Esophagus squamous epithelium (tissue), 5 donors: ENCODE measurements at regions not wholly inside any gene's neighbourhood (a gene's known extent, or its start where the extent isn't known, plus 50 kb on each side); places are given as distances from the start of the nearest gene placed in this dataset.

Experiments
- DNase-seq: peaks from one replicate; lab custom pipeline; 2025; lab: John Stamatoyannopoulos, UW
- H3K27ac ChIP-seq, 4 donors: fragments of 200-600 bp; sonication (generic); one replicate each; pipeline ENCODE4 v1.5.1; 2016 to 2019; ENCODE audit warnings: mild to moderate bottlenecking in 1 of 4
- H3K27me3 ChIP-seq, 4 donors: fragments of 200-600 bp; sonication (generic); 1 replicate in 3 of 4; 2 replicates in 1 of 4; pipeline versions ENCODE4 v1.5.1 to v1.6.0; 2017 to 2021; ENCODE audit warnings: antibody characterized with exemption in 1 of 4
- H3K36me3 ChIP-seq, 3 donors: fragments of 200-600 bp; sonication (generic); one replicate each; pipeline ENCODE4 v1.5.1; 2016 to 2019
- H3K4me1 ChIP-seq, 3 donors: fragments of 200-600 bp; sonication (generic); one replicate each; pipeline ENCODE4 v1.5.1; 2017 to 2019
- H3K4me3 ChIP-seq, 4 donors: fragments of 200-600 bp; sonication (generic); 1 replicate in 3 of 4; 2 replicates in 1 of 4; pipeline ENCODE4 v1.5.1; 2016 to 2019; ENCODE audit warnings: mild to moderate bottlenecking in 2 of 4, moderate library complexity in 1 of 4
- H3K9me3 ChIP-seq, 3 donors: fragments of 200-600 bp; sonication (generic); one replicate each; pipeline ENCODE4 v1.5.1; 2016 to 2019
- POLR2A ChIP-seq, 4 donors: fragments of 450-650 bp; IDR thresholded peaks; one replicate each; pipeline ENCODE4 v1.6.1; 2017; ENCODE audit warnings: antibody characterized with exemption in 4 of 4, mild to moderate bottlenecking in 4 of 4, moderate library complexity in 3 of 4
- WGBS, 2 donors: methylation state at CpG; one replicate each; pipeline ENCODE4 v1.1.5; 2018; 5-methylcytosine and 5-hydroxymethylcytosine counted together
- intact Hi-C: fragments of 100-400 bp; cut with DNase I; formaldehyde crosslinking; loops from one replicate; pipeline ENCODE4 v1.15.0; 2022
- TF ChIP-seq, protein P1 (sequence below), 6 experiments: fragments of 450-650 bp in 4 of 6; fragments of 200-600 bp in 2 of 6; sonication (generic) in 2 of 6; IDR thresholded peaks; one replicate each; pipeline ENCODE4 v1.5.1; 2016 to 2019; ENCODE audit warnings: antibody characterized with exemption in 6 of 6, mild to moderate bottlenecking in 4 of 6, moderate library complexity in 4 of 6
- donor health status: DM: yes; HTN: yes; CAD: no.

DNA sequence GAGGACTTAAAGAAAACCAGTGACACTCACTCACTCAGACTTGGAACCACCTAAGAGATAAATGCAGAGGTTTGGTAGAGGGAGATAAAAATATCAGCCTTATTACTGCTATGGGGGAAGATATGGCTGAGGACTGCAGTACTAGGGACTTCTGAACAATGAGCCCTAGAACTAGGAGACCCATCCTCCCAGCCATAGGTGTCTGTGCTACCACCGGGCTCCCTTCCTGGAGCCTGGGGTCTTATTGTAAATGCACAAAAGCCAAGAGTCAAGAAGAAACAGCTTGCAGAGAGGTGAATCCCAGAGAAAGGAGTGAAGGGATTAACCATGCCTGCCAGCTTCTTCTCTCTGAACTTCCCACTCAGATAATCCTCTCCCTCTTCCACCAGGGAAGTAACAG, 108.3 kb upstream of the AKR1E2 start:
- Histone ChIP-seq H3K4me3 (no peak overlapping the region), H3K9me3 (no peaks in the 10 kb centered on the region), H3K4me1 (peaks cover 0 to 33% (median 0%) of the 10 kb centered on the region in 3 donors), H3K27ac (no peak overlapping the region), H3K27me3 (no peaks in the 10 kb centered on the region), H3K36me3 (no peaks in the 10 kb centered on the region)
- intact Hi-C loops: no loop called here
- 82 to 100% methylated on average over 1 of the region's 1 CpG for WGBS, 2 donors
- DNase-seq: no peak
- TF ChIP-seq, protein P1, sequence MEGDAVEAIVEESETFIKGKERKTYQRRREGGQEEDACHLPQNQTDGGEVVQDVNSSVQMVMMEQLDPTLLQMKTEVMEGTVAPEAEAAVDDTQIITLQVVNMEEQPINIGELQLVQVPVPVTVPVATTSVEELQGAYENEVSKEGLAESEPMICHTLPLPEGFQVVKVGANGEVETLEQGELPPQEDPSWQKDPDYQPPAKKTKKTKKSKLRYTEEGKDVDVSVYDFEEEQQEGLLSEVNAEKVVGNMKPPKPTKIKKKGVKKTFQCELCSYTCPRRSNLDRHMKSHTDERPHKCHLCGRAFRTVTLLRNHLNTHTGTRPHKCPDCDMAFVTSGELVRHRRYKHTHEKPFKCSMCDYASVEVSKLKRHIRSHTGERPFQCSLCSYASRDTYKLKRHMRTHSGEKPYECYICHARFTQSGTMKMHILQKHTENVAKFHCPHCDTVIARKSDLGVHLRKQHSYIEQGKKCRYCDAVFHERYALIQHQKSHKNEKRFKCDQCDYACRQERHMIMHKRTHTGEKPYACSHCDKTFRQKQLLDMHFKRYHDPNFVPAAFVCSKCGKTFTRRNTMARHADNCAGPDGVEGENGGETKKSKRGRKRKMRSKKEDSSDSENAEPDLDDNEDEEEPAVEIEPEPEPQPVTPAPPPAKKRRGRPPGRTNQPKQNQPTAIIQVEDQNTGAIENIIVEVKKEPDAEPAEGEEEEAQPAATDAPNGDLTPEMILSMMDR (IDR thresholded peaks at IDR 0.05): no peak
- TF ChIP-seq POLR2A (IDR thresholded peaks at IDR 0.05): no peak

DNA sequence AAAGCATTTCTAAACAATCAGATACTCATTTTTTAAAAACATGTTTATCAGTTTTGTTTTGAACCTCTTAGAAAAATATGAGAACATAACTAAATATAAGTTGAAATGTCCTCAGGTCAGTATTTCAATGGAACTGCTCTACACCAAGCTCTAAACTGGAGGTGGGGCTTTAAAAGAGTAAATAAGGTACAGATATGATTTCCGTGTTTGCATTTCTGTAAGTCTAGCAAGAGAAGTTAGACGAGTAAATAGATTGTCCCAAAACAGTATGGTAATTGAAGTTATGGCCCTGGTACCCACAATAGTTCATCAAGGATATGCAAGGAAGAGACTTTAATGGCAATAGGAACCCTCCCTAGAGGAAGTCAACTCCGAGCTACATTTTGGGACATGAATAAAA, 115.1 kb upstream of the AKR1E2 start:
- Histone ChIP-seq H3K27ac (no peak overlapping the region), H3K36me3 (no peaks in the 10 kb centered on the region), H3K27me3 (no peaks in the 10 kb centered on the region), H3K4me3 (no peak overlapping the region), H3K4me1 (peaks cover 0 to 7% (median 0%) of the 10 kb centered on the region in 3 donors), H3K9me3 (no peaks in the 10 kb centered on the region)
- intact Hi-C loops: no loop called here
- no peak for DNase-seq
- 28 to 53% methylated on average over 3 of the region's 3 CpGs for WGBS, 2 donors
- TF ChIP-seq, protein P1 (IDR thresholded peaks at IDR 0.05): no peak
- no peak for TF ChIP-seq POLR2A (IDR thresholded peaks at IDR 0.05)

GRCh38 chr10:4708123-4708759, 117.8 kb upstream of the AKR1E2 start:
- H3K9me3 ChIP-seq: no peaks in the 10 kb centered on the region
- no peaks in the 10 kb centered on the region for H3K27me3 ChIP-seq
- WGBS, 2 donors: 65 to 70% methylated on average over 6 of the region's 6 CpGs
- H3K4me1 ChIP-seq: peaks cover 3 to 22% (median 6%) of the 10 kb centered on the region in 3 donors
- no peak overlapping the region for H3K4me3 ChIP-seq
- TF ChIP-seq POLR2A (IDR thresholded peaks at IDR 0.05): no peak
- TF ChIP-seq, protein P1 (IDR thresholded peaks at IDR 0.05): peak in 1 of 6 experiments; percentile 32
- intact Hi-C loops: no loop called here
- no peak for DNase-seq
- H3K36me3 ChIP-seq: no peaks in the 10 kb centered on the region
- no peak overlapping the region for H3K27ac ChIP-seq

DNA sequence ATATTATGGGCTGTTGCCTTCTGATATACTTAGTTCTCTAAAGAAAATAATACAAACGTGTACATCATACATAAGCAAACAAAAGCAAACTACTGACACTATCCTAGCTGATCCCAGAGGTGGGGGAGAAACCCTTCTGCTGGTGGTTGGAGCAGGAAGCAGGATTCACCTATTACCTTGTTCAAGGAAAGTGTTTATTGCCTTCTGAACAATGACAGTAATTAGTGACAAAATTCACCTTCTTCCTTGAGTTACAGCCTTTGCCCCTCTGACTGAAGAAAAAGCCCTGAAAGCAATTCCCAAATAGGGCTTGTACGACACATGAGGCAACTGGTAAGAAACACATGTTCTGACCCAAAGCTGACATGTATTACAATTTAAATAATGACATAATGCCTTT, 118.8 kb upstream of the AKR1E2 start:
- WGBS, 2 donors: 80 to 85% methylated on average over 2 of the region's 2 CpGs
- no peak for TF ChIP-seq POLR2A (IDR thresholded peaks at IDR 0.05)
- TF ChIP-seq, protein P1 (IDR thresholded peaks at IDR 0.05): no peak
- no peak overlapping the region for H3K27ac ChIP-seq
- intact Hi-C loops: no loop called here
- peaks cover 3 to 22% (median 6%) of the 10 kb centered on the region in 3 donors for H3K4me1 ChIP-seq
- no peaks in the 10 kb centered on the region for H3K27me3 ChIP-seq
- H3K36me3 ChIP-seq: no peaks in the 10 kb centered on the region
- DNase-seq: no peak
- H3K4me3 ChIP-seq: no peak overlapping the region
- no peaks in the 10 kb centered on the region for H3K9me3 ChIP-seq

DNA sequence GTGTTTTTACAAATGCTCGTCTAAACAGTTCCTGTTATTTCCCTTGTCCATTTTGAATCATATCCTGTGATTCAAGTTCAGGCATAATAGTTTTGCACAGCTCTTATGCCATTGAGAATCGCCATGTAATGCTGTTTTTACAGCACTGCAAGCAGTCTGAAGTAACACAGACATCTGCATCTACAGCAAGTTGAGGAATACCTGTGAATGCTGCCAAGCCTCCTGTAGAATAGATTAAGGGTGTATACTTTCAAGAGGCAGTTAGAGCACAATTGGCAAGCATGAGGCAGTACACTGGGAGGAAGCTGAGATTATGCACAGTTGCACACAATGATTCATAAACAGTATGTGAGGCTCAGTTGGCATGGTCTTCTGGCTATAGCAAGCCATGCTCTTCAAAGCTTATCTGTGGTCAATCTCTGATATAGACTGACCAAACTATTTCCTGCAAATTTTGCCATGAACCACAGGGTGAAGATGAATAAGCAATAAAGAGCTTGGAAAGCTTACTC, 121.9 kb upstream of the AKR1E2 start:
- Histone ChIP-seq H3K27me3 (no peaks in the 10 kb centered on the region), H3K9me3 (no peaks in the 10 kb centered on the region), H3K36me3 (no peaks in the 10 kb centered on the region), H3K4me1 (peaks cover 3 to 31% (median 6%) of the 10 kb centered on the region in 3 donors), H3K27ac (peak overlapping the region; percentile 47 to 82 (median 62)), H3K4me3 (no peak overlapping the region)
- intact Hi-C loops: no loop called here
- WGBS, 2 donors: 16 to 20% methylated on average over 2 of the region's 2 CpGs
- no peak for DNase-seq
- TF ChIP-seq, protein P1 (IDR thresholded peaks at IDR 0.05): no peak
- TF ChIP-seq POLR2A (IDR thresholded peaks at IDR 0.05): no peak
